Suprapubic skin (tissue), 3 donors: ENCODE measurements at regions not wholly inside any gene's neighbourhood (a gene's known extent, or its start where the extent isn't known, plus 50 kb on each side); places are given as distances from the start of the nearest gene placed in this dataset.

ENCODE experiments used
- POLR2A ChIP-seq, 2 donors: fragments of 450-650 bp; IDR thresholded peaks; one replicate each; pipeline ENCODE4 v1.6.1; 2017; ENCODE audit warnings: antibody characterized with exemption in 2 of 2, mild to moderate bottlenecking in 2 of 2, moderate library complexity in 2 of 2
- TF ChIP-seq, protein P1 (sequence below), 2 donors: fragments of 200-600 bp in 1 of 2; fragments of 450-650 bp in 1 of 2; sonication (generic) in 1 of 2; IDR thresholded peaks; one replicate each; pipeline ENCODE4 v1.5.1; 2016 to 2019; ENCODE audit warnings: antibody characterized with exemption in 2 of 2, mild to moderate bottlenecking in 1 of 2, moderate library complexity in 1 of 2

DNA sequence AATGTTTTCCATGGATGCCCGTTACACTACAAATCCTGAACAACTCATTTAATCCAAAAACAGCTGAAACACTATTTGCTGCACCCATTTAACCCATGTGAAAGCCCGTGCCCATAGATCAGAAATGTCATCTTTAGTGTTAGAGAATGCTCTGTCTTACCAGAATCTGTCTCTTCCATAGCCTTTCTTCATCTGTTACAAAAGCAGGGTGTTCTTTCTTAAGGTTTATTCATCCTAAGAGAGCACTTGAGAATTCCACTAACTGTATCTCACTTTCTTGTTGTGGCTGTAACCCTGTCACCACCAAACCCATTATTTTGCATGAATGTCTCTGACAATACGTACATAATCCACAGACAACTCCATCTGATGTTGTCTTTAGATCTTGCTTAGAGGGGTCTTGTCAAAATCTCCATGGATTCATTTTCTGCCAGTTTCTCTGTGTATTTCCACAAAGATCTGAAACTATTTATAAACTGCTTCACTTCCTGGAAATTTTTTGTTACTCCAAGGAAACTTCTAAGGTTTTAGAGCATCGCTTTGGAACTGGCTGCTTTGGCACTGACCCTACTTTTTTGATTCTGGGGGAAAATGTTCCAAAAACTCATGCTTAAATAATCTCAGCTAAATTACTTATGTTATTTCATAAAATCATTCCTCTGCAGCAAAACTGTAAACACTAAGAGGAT is 167.8 kb upstream of the CCDC54 start:
- TF ChIP-seq POLR2A (IDR thresholded peaks at IDR 0.05), result no peak
- TF ChIP-seq, protein P1, sequence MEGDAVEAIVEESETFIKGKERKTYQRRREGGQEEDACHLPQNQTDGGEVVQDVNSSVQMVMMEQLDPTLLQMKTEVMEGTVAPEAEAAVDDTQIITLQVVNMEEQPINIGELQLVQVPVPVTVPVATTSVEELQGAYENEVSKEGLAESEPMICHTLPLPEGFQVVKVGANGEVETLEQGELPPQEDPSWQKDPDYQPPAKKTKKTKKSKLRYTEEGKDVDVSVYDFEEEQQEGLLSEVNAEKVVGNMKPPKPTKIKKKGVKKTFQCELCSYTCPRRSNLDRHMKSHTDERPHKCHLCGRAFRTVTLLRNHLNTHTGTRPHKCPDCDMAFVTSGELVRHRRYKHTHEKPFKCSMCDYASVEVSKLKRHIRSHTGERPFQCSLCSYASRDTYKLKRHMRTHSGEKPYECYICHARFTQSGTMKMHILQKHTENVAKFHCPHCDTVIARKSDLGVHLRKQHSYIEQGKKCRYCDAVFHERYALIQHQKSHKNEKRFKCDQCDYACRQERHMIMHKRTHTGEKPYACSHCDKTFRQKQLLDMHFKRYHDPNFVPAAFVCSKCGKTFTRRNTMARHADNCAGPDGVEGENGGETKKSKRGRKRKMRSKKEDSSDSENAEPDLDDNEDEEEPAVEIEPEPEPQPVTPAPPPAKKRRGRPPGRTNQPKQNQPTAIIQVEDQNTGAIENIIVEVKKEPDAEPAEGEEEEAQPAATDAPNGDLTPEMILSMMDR (IDR thresholded peaks at IDR 0.05), result no peak
